ENCODE measurements at regions not wholly inside any gene's neighbourhood (a gene's known extent, or its start where the extent isn't known, plus 50 kb on each side); places are given as distances from the start of the nearest gene placed in this dataset.

- Histone ChIP-seq H3K4me3 (no peak overlapping the region), H3K9me3 (no peaks in the 10 kb centered on the region), H3K27ac (no peak overlapping the region), H3K36me3 (no peaks in the 10 kb centered on the region), H3K27me3 (no peaks in the 10 kb centered on the region), H3K4me1 (no peaks in the 10 kb centered on the region)
- TF ChIP-seq POLR2A (IDR thresholded peaks at IDR 0.05), result no peak
- no peak for TF ChIP-seq CTCF (IDR thresholded peaks at IDR 0.05 in 4 of 5, conservative IDR thresholded peaks at IDR 0.05 in 1 of 5)
- DNase-seq, result no peak
- ATAC-seq, result no peak
- in situ Hi-C loops (cut with MboI; ENCODE audit: low sequenced_read_pairs in 4 of 4), result loop anchor here in 1 of 4 donors (10.0 kb wide), 1 partner anchor 958 kb away; no protein-coding TSS in a partner anchor
- intact Hi-C loops (cut with DNase I; ENCODE audit: low total_unique reads), result loop anchor here (10.0 kb wide), 1 partner anchor 958 kb away; no protein-coding TSS in a partner anchor
Observed at GRCh38 chr4:85086721-85087120, 120.2 kb upstream of the WDFY3 start.

GRCh38 chr4:85092536-85092935 is 126.0 kb upstream of the WDFY3 start:
- Histone ChIP-seq H3K36me3 (no peaks in the 10 kb centered on the region), H3K27me3 (no peaks in the 10 kb centered on the region), H3K4me3 (no peak overlapping the region), H3K4me1 (no peaks in the 10 kb centered on the region), H3K9me3 (no peaks in the 10 kb centered on the region), H3K27ac (no peak overlapping the region)
- no peak for ATAC-seq
- DNase-seq, result no peak
- no peak for TF ChIP-seq CTCF (IDR thresholded peaks at IDR 0.05 in 4 of 5, conservative IDR thresholded peaks at IDR 0.05 in 1 of 5)
- no peak for TF ChIP-seq POLR2A (IDR thresholded peaks at IDR 0.05)
- intact Hi-C loops (cut with DNase I; ENCODE audit: low total_unique reads) (no loop called here), in situ Hi-C loops (cut with MboI; ENCODE audit: low sequenced_read_pairs in 4 of 4) (no loop called here)

- DNase-seq, result no peak
- H3K36me3 ChIP-seq, result no peaks in the 10 kb centered on the region
- no peaks in the 10 kb centered on the region for H3K27me3 ChIP-seq
- H3K4me1 ChIP-seq, result no peaks in the 10 kb centered on the region
- H3K4me3 ChIP-seq, result no peak overlapping the region
- H3K27ac ChIP-seq, result no peak overlapping the region
- H3K9me3 ChIP-seq, result no peaks in the 10 kb centered on the region
- ATAC-seq, result no peak
- intact Hi-C loops (cut with DNase I; ENCODE audit: low total_unique reads), result no loop called here
- in situ Hi-C loops (cut with MboI; ENCODE audit: low sequenced_read_pairs in 4 of 4), result no loop called here
- TF ChIP-seq CTCF (IDR thresholded peaks at IDR 0.05 in 4 of 5, conservative IDR thresholded peaks at IDR 0.05 in 1 of 5) (no peak), POLR2A (IDR thresholded peaks at IDR 0.05) (no peak)
Observed at GRCh38 chr4:85092943-85093342, 126.5 kb upstream of the WDFY3 start.

GRCh38 chr4:85094735-85095134 is 128.2 kb upstream of the WDFY3 start:
- Histone ChIP-seq H3K9me3 (no peaks in the 10 kb centered on the region), H3K4me3 (no peak overlapping the region), H3K27me3 (no peaks in the 10 kb centered on the region), H3K27ac (no peak overlapping the region), H3K36me3 (no peaks in the 10 kb centered on the region), H3K4me1 (no peaks in the 10 kb centered on the region)
- intact Hi-C loops (cut with DNase I; ENCODE audit: low total_unique reads) (no loop called here), in situ Hi-C loops (cut with MboI; ENCODE audit: low sequenced_read_pairs in 4 of 4) (no loop called here)
- DNase-seq, result no peak
- ATAC-seq, result no peak
- TF ChIP-seq CTCF (IDR thresholded peaks at IDR 0.05 in 4 of 5, conservative IDR thresholded peaks at IDR 0.05 in 1 of 5) (no peak), POLR2A (IDR thresholded peaks at IDR 0.05) (no peak)

GRCh38 chr4:85102606-85103005 is 136.1 kb upstream of the WDFY3 start:
- Histone ChIP-seq H3K27ac (no peak overlapping the region), H3K4me1 (no peaks in the 10 kb centered on the region), H3K9me3 (no peaks in the 10 kb centered on the region), H3K4me3 (no peak overlapping the region), H3K36me3 (no peaks in the 10 kb centered on the region), H3K27me3 (no peaks in the 10 kb centered on the region)
- in situ Hi-C loops (cut with MboI; ENCODE audit: low sequenced_read_pairs in 4 of 4) (no loop called here), intact Hi-C loops (cut with DNase I; ENCODE audit: low total_unique reads) (no loop called here)
- no peak for ATAC-seq
- TF ChIP-seq CTCF (IDR thresholded peaks at IDR 0.05 in 4 of 5, conservative IDR thresholded peaks at IDR 0.05 in 1 of 5), result no peak
- TF ChIP-seq POLR2A (IDR thresholded peaks at IDR 0.05), result no peak
- DNase-seq, result no peak
